DND-41 (cell line): ENCODE measurements at regions not wholly inside any gene's neighbourhood (a gene's known extent, or its start where the extent isn't known, plus 50 kb on each side); places are given as distances from the start of the nearest gene placed in this dataset.

Source experiments
- EZH2 ChIP-seq: IDR thresholded peaks from 3 replicates; pipeline ENCODE4 v1.6.1; 2012; ENCODE audit warnings: borderline replicate concordance, low read depth, mild to moderate bottlenecking, moderate library complexity, low read length, inconsistent platforms; ENCODE audit not compliant: severe bottlenecking
- TF ChIP-seq, protein P1 (sequence below): IDR thresholded peaks from 2 replicates; pipeline ENCODE4 v1.5.1; 2012; ENCODE audit warnings: borderline replicate concordance, low read length, moderate library complexity, mild to moderate bottlenecking; ENCODE audit not compliant: poor library complexity, severe bottlenecking; ENCODE audit errors: extremely low read depth

DNA sequence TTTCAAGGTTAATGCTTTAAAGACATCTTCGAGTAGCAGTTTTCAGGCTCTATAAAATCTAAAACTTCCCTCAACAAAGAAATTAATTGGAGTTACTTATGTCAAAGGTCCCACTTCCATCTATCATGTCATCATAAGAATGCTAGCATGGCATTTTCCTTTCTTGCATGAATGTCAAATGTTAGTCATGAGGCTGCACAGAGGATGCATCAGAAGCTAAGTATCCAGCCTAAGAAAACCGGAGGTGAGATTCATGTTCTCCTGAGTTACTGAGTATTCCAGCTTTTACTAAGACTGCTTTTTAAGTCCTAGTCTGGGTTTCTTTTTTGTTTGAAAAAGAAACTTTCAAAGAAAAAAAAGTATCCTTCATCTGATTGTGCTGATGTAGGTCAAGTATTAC, 130.6 kb upstream of the CDH19 start:
- TF ChIP-seq, protein P1, sequence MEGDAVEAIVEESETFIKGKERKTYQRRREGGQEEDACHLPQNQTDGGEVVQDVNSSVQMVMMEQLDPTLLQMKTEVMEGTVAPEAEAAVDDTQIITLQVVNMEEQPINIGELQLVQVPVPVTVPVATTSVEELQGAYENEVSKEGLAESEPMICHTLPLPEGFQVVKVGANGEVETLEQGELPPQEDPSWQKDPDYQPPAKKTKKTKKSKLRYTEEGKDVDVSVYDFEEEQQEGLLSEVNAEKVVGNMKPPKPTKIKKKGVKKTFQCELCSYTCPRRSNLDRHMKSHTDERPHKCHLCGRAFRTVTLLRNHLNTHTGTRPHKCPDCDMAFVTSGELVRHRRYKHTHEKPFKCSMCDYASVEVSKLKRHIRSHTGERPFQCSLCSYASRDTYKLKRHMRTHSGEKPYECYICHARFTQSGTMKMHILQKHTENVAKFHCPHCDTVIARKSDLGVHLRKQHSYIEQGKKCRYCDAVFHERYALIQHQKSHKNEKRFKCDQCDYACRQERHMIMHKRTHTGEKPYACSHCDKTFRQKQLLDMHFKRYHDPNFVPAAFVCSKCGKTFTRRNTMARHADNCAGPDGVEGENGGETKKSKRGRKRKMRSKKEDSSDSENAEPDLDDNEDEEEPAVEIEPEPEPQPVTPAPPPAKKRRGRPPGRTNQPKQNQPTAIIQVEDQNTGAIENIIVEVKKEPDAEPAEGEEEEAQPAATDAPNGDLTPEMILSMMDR, result no peak
- TF ChIP-seq EZH2, result no peak
